GM23338 (cell line): ENCODE measurements at regions not wholly inside any gene's neighbourhood (a gene's known extent, or its start where the extent isn't known, plus 50 kb on each side); places are given as distances from the start of the nearest gene placed in this dataset.

Experiments used
- ATAC-seq: fragments of 200-7000 bp; cut with Tn5 transposase; 3 replicates; pipeline ENCODE4 v1.9.1; 2020
- DNase-seq: peaks from one replicate; pipeline ENCODE4 v3.0.0-alpha.2; 2015; ENCODE audit warnings: low spot score
- H2AFZ ChIP-seq: fragments of 200-600 bp; sonication (generic); 2 replicates; pipeline ENCODE4 v1.8.0; 2016; ENCODE audit warnings: antibody characterized with exemption, mild to moderate bottlenecking, moderate library complexity
- H3F3A ChIP-seq: fragments of 200-600 bp; sonication (generic); replicated peaks from 2 replicates; pipeline ENCODE4 v1.8.0; 2017; ENCODE audit warnings: antibody characterized with exemption, mixed run types, low read depth
- H3K27ac ChIP-seq: fragments of 200-600 bp; sonication (generic); 2 replicates; pipeline ENCODE4 v1.6.1; 2016; ENCODE audit warnings: low read depth
- H3K27me3 ChIP-seq: fragments of 200-600 bp; sonication (generic); 2 replicates; pipeline ENCODE4 v1.8.0; 2016; ENCODE audit warnings: mild to moderate bottlenecking, mixed run types, moderate library complexity; ENCODE audit not compliant: insufficient read depth
- H3K36me3 ChIP-seq: fragments of 200-600 bp; sonication (generic); 2 replicates; pipeline ENCODE4 v1.8.0; 2016; ENCODE audit warnings: mild to moderate bottlenecking; ENCODE audit not compliant: insufficient read depth
- H3K4me1 ChIP-seq: fragments of 200-600 bp; sonication (generic); 2 replicates; pipeline ENCODE4 v1.8.0; 2016; ENCODE audit warnings: mild to moderate bottlenecking, moderate library complexity; ENCODE audit not compliant: insufficient read depth
- H3K4me2 ChIP-seq: fragments of 200-600 bp; sonication (generic); 2 replicates; pipeline ENCODE4 v1.7.1; 2017; ENCODE audit warnings: mixed run types
- H3K4me3 ChIP-seq: fragments of 200-600 bp; sonication (generic); 2 replicates; pipeline ENCODE4 v1.6.1; 2016; ENCODE audit warnings: mixed run types
- H3K79me2 ChIP-seq: fragments of 200-600 bp; sonication (generic); replicated peaks from 2 replicates; pipeline ENCODE4 v1.8.0; 2017; ENCODE audit warnings: mild to moderate bottlenecking; ENCODE audit not compliant: insufficient read depth
- H3K9me2 ChIP-seq: fragments of 200-600 bp; sonication (generic); 2 replicates; pipeline ENCODE4 v1.8.0; 2017; ENCODE audit not compliant: insufficient read depth
- H4K20me1 ChIP-seq: fragments of 200-600 bp; sonication (generic); replicated peaks from 2 replicates; pipeline ENCODE4 v1.8.0; 2017; ENCODE audit warnings: mild to moderate bottlenecking; ENCODE audit not compliant: insufficient read depth
- H3K27ac Mint-ChIP-seq: 2 replicates; pipeline ENCODE4 v1.8.0; 2020; ENCODE audit warnings: inconsistent platforms, mild to moderate bottlenecking, moderate library complexity, mixed read lengths
- H3K27me3 Mint-ChIP-seq: 3 replicates; pipeline ENCODE4 v1.8.0; 2022; ENCODE audit warnings: low read depth, mild to moderate bottlenecking, moderate library complexity, mixed read lengths, inconsistent platforms; ENCODE audit not compliant: insufficient read depth, poor library complexity
- H3K36me3 Mint-ChIP-seq: 3 replicates; pipeline ENCODE4 v1.8.0; 2021; ENCODE audit warnings: low read depth, mild to moderate bottlenecking, inconsistent platforms, moderate library complexity, mixed read lengths
- H3K4me1 Mint-ChIP-seq: 3 replicates; pipeline ENCODE4 v1.8.0; 2020; ENCODE audit warnings: mild to moderate bottlenecking, inconsistent platforms, mixed read lengths
- H3K4me3 Mint-ChIP-seq: 3 replicates; pipeline ENCODE4 v1.8.0; 2021; ENCODE audit warnings: moderate library complexity, mild to moderate bottlenecking, inconsistent platforms, mixed read lengths
- H3K9me3 Mint-ChIP-seq: 3 replicates; pipeline ENCODE4 v1.8.0; 2020; ENCODE audit warnings: moderate library complexity, mild to moderate bottlenecking, inconsistent platforms, mixed read lengths
- CREB1 ChIP-seq: fragments of 250-450 bp; sonication (Bioruptor Pico); IDR thresholded peaks from 2 replicates; pipeline ENCODE4 v1.5.0; 2020; ENCODE audit warnings: low read depth, mild to moderate bottlenecking, moderate library complexity
- CTCF ChIP-seq, 2 experiments: fragments of 200-600 bp in 1 of 2; sonication (generic) in 1 of 2; conservative IDR thresholded peaks; 2 replicates each; pipeline versions ENCODE4 v1.5.1 to v1.6.1; 2016 to 2017; ENCODE audit warnings: antibody characterized with exemption in 2 of 2, low read depth in 2 of 2, mild to moderate bottlenecking in 2 of 2, moderate library complexity in 1 of 2
- EZH2phosphoT487 ChIP-seq: fragments of 200-600 bp; sonication (generic); IDR thresholded peaks from one replicate; pipeline ENCODE4 v1.8.1; 2018; ENCODE audit warnings: antibody characterized with exemption; ENCODE audit not compliant: unreplicated experiment
- NANOG ChIP-seq: IDR thresholded peaks from 2 replicates; pipeline ENCODE4 v1.6.1; 2016; ENCODE audit warnings: antibody characterized with exemption, borderline replicate concordance
- ZNF114 ChIP-seq: fragments of 250-450 bp; sonication (Bioruptor Pico); IDR thresholded peaks from 2 replicates; pipeline ENCODE4 v1.5.0; 2020; ENCODE audit warnings: mild to moderate bottlenecking, moderate library complexity
- ZNF462 ChIP-seq: fragments of 250-450 bp; sonication (Bioruptor Pico); IDR thresholded peaks from 2 replicates; pipeline ENCODE4 v1.5.0; 2020; ENCODE audit warnings: mild to moderate bottlenecking, moderate library complexity

- H3K9me3 Mint-ChIP-seq = no peaks in the 10 kb centered on the region; the same call in 2 of the 3 replicates
- H3K4me1 Mint-ChIP-seq = no peaks in the 10 kb centered on the region
- Histone ChIP-seq H3K27me3 (no peaks in the 10 kb centered on the region), H3K4me1 (no peaks in the 10 kb centered on the region), H3K79me2 (no peaks in the 10 kb centered on the region), H3K9me2 (0 out of 2 replicates have a peak, but pooled peaks cover 18% of the 10 kb centered on the region), H2AFZ (no peak overlapping the region), H3K27ac (no peak overlapping the region), H4K20me1 (no peaks in the 10 kb centered on the region), H3F3A (no peaks in the 10 kb centered on the region), H3K4me3 (no peak overlapping the region), H3K4me2 (no peak overlapping the region), H3K36me3 (no peaks in the 10 kb centered on the region)
- no peak overlapping the region for H3K27ac Mint-ChIP-seq
- ATAC-seq = no peak
- peaks cover 2% of the 10 kb centered on the region for H3K27me3 Mint-ChIP-seq
- DNase-seq = no peak
- no peaks in the 10 kb centered on the region for H3K36me3 Mint-ChIP-seq
- TF ChIP-seq EZH2phosphoT487 (no peak), CREB1 (no peak), NANOG (no peak), ZNF462 (CRISPR knock-in tag) (no peak)
- no peak overlapping the region for H3K4me3 Mint-ChIP-seq
These were observed 229.2 kb upstream of the MME start for GRCh38 chr3:154850921-154851320.

- H3K79me2 ChIP-seq = no peaks in the 10 kb centered on the region
- H3K27ac Mint-ChIP-seq = no peak overlapping the region; the same call in 1 of the 2 replicates
- H3K36me3 Mint-ChIP-seq = no peaks in the 10 kb centered on the region
- H3K9me2 ChIP-seq = 0 out of 2 replicates have a peak, but pooled peaks cover 18% of the 10 kb centered on the region
- no peak overlapping the region for H3K4me2 ChIP-seq
- ATAC-seq = no peak
- no peaks in the 10 kb centered on the region for H4K20me1 ChIP-seq
- H3K4me3 Mint-ChIP-seq = no peak overlapping the region
- H3K27ac ChIP-seq = no peak overlapping the region
- H3K9me3 Mint-ChIP-seq = no peaks in the 10 kb centered on the region; the same call in 2 of the 3 replicates
- no peaks in the 10 kb centered on the region for H3K36me3 ChIP-seq
- no peak for TF ChIP-seq ZNF114 (CRISPR knock-in tag)
- no peak for TF ChIP-seq CTCF (conservative IDR thresholded peaks at IDR 0.05; ENCODE audit: low read depth in 2 of 2)
- DNase-seq = no peak
- H3K27me3 Mint-ChIP-seq = peaks cover 2% of the 10 kb centered on the region
- no peaks in the 10 kb centered on the region for H3K4me1 ChIP-seq
- no peak overlapping the region; the same call in 1 of the 2 replicates for H2AFZ ChIP-seq
- H3K27me3 ChIP-seq = no peaks in the 10 kb centered on the region
- H3K4me3 ChIP-seq = no peak overlapping the region
- no peaks in the 10 kb centered on the region for H3K4me1 Mint-ChIP-seq
- no peaks in the 10 kb centered on the region for H3F3A ChIP-seq
These were observed 230.7 kb upstream of the MME start for GRCh38 chr3:154849408-154849807.
